ENCODE measurements at regions not wholly inside any gene's neighbourhood (a gene's known extent, or its start where the extent isn't known, plus 50 kb on each side); places are given as distances from the start of the nearest gene placed in this dataset.
"Not testable (repeated sequence)": the region's sequence is repeated elsewhere in the genome, so short reads cannot be mapped to it uniquely, and the experiment has no call there.

DNA sequence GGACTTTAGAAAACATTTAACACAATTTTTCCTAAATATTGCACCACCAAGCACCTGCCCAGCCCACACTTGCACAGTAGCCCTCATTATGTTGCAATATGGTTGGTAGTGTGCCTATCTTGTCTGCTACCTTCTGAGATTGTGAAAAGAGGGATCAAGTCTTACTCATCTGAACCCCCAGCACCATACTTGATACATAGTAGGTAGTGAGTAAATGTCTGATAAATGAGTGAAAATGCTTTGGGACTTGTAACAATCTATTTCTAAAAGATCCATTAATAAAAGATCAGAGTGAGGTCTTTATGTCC lies 118.4 kb upstream of the MED14 start:
- DNase-seq: no peak

GRCh38 chrX:40854242-40854641 lies 118.9 kb upstream of the MED14 start:
- no peak for DNase-seq

DNA sequence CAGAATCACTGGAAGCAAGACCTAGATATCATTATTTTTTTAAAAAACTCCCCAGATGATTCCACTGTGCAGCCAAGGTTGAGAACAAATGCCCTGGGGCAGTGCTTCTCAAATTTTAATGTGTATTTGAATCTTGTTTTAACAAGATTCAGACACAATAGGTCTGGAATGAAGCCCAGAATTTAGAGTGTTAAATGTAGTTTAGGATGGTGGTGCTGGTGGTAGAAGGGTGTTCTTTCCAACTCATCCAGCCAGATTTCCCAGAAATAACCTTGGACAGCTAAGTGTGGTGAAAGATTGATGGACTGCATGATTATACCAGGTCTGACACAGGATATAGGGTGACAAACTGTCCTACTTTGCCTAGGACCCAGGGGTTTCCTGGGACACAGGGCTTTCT lies 120.1 kb upstream of the MED14 start:
- DNase-seq: peak; percentile 5

GRCh38 chrX:40855932-40856515 lies 120.7 kb upstream of the MED14 start:
- DNase-seq: no peak

GRCh38 chrX:40861952-40862554 lies 126.7 kb upstream of the MED14 start:
- not testable (repeated sequence) for DNase-seq

DNA sequence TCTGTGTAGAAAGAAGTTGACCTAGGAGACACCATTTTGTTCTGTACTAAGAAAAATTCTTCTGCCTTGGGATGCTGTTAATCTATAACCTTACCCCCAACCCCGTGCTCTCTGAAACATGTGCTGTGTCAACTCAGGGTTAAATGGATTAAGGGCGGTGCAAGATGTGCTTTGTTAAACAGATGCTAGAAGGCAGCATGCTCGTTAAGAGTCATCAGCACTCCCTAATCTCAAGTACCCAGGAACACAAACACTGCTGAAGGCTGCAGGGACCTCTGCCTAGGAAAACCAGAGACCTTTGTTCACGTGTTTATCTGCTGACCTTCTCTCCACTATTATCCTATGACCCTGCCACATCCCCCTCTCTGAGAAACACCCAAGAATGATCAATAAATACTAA lies 127.9 kb upstream of the MED14 start:
- DNase-seq: not testable (repeated sequence)

DNA sequence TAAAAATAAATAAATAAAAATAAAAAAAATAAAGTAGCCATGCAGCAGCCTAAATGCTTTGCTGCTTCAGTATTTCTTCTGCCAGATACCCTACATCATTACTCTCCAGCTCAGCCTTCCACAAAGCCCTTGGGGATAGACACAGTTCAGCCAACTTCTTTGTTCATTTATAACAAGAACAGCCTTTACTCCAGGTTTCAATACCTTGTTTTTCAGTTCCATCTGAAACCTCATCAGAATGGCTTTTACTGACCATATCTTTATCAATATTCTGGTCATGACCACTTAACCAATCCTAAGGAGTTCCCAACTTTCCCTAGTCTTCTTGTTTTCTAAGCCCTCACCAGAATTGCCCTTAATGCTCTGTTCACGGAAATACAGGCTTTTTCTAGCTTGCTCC lies 128.3 kb upstream of the MED14 start:
- no peak for DNase-seq

DNA sequence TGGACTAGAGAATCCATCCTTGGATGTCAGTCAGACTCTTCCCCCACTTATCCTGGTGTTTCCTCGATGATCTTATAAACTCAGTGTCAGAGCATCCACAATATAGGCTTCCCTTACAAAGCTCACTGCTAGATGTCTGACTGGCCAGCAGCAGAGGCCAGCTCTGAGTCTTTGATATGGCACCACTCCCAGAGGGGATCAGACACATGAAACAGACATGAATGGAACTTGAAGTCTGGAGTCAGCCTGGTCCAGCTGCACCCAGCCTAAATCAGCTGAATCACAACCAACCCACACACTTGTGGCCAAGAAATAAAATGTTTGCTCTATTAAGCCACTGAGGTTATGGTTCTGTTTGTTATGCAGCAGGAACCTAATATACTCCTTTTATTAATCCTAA lies 129.6 kb upstream of the MED14 start:
- no peak for DNase-seq

GRCh38 chrX:40866893-40867292 lies 131.6 kb upstream of the MED14 start:
- DNase-seq: no peak

DNA sequence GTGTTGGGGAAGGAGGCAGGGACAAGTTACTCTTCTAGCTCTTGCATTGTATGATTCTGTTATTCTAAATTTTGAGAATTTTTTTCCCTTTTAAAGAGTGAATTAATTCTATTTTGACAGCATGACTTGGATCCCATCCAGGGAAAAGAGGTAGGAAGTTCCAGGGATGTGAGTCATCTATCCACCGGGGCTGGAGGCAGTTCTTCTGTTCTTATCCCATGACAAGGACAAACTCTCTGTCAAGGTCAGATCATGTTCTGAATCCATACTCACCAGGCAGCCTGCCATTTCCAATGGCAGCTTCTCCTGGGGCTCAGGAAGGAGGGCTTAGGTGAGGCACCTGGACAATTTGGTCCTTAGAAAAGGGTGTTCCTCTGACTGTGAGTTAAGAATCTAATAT lies 132.0 kb upstream of the MED14 start:
- DNase-seq: no peak

- no peak for DNase-seq
These were observed 133.5 kb upstream of the MED14 start for GRCh38 chrX:40868868-40869267.

GRCh38 chrX:40870982-40871381 lies 135.6 kb upstream of the MED14 start:
- DNase-seq: not testable (repeated sequence)

DNA sequence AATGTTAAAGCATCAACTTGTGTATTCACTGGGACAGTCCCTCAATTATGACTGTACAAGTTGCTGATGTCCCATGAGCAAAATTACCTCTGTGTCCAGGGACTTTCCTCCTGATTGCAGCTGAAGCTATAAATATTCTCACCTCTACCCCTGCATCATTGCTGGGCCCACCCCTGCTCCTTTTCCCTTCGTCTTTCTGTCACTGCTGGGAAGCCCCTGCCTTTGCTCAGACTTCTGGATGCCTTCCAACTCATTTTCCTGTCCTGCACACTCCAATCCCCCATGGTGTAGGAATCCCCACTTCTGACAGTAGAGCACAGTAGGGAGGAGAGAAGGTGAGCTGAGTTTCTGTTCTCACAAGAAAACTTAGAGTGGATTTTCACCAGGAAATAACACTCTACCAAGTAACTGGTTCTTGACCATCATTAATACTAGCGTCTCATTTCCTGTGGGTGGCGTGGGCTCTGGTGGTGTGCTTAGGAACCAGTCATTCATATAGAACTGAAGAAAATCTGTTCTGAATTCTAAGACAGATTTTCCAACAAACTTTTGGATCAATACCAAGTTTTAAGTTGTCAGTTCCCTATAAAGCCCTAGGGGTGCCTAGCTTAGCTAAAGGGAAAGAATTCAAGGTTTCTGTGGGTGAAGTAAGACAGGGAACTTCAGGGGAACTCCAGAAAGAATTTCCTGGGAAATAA lies 136.2 kb upstream of the MED14 start:
- no peak for DNase-seq

GRCh38 chrX:40872351-40872750 lies 137.0 kb upstream of the MED14 start:
- DNase-seq: no peak

GRCh38 chrX:40875476-40875875 lies 140.1 kb upstream of the MED14 start:
- no peak for DNase-seq

DNA sequence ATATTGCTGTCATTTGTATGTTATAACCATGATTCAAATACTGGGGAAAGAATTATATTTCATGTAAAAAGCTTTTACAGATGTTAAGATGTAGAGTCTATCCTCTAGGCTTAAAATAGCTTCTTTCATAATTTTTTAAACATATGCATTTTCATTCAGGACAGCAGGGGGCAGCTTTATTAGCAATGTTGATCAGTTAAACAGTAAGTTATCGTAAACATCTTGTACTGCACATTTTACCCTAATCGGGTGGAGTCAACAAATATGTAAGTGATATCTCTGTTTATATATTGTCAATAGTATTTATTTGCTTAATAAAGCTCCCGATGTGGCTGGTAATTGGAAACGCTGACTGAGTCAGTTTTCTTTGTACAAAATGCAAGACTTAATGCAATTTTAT lies 142.5 kb upstream of the MED14 start:
- DNase-seq: no peak

- DNase-seq: no peak
These were observed 143.4 kb upstream of the MED14 start for GRCh38 chrX:40878766-40879165.

DNA sequence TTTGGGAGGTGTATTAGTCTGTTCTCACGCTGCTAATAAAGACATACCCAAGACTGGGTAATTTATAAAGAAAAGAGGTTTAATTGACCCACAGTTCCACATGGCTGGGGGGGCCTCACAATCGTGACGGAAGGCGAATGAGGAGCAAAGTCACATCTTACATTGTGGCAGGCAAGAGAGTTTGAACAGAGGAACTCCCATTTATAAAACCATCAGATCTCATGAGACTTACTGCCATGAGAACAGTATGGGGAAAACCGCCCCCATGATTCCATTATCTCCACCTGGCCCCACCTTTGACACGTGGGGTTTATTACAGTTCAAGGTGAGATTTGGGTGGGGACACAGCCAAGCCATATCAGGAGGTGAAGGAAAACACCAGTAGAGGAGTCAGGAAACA lies 143.8 kb upstream of the MED14 start:
- not testable (repeated sequence) for DNase-seq

- DNase-seq: no peak
These were observed 145.4 kb upstream of the MED14 start for GRCh38 chrX:40880712-40881111.

DNA sequence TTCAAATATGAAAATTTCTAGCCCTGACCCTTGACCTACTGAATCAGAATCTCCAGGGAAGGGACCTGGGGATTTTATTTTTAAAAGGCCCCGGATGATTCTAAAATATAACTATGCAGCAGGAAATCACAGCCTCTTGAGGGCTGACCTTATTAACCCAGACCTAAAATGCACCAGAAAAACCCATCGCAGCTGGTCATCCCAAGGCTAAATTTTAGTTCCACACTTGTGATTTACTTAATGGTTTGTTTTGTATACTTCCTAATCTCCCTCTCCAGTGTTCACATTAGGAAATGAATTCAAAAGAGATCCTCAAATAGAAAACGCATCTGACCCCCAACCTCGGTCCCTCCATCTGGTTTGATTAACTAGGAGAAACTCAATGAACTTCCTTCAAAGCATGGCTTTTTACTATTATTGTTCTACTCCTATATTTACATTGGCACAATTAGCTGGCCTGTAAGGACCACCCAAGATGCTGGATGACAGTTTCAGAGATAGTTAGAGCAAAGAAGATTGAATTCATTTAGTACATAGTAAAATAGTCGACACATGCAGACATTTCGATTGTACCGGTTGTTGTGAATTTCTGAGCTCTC lies 147.8 kb upstream of the MED14 start:
- DNase-seq: no peak

DNA sequence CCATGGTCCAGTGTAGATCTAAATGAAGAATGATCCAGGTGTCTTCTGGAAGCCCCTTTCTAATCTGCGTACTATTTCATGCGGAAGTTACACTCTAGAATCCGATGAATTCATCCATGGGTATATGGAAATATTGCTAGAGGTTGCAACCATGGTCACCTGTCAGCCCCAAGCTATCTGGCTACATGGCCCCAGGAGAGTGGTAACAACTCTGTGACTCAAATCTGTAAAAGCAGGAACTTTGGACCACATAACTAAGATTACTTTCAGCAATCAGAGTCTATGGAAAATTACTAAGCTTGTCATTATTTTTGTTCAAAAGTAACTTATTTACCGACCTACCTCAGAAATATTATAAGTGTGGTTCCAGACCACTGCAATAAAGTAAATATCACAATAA lies 150.6 kb upstream of the MED14 start:
- no peak for DNase-seq

GRCh38 chrX:40887476-40887875 lies 152.1 kb upstream of the MED14 start:
- no peak for DNase-seq

GRCh38 chrX:40891798-40892197 lies 156.5 kb upstream of the MED14 start:
- no peak for DNase-seq

- DNase-seq: no peak
These were observed 158.0 kb upstream of the MED14 start for GRCh38 chrX:40893251-40893910.
